HCT116 (cell line): ENCODE measurements at regions not wholly inside any gene's neighbourhood (a gene's known extent, or its start where the extent isn't known, plus 50 kb on each side); places are given as distances from the start of the nearest gene placed in this dataset.

Experiments used
- ATAC-seq: fragments of 200-7000 bp; cut with Tn5 transposase; 2 replicates; pipeline ENCODE4 v1.9.1; 2020; ENCODE audit warnings: mild to moderate bottlenecking, moderate library complexity
- BruUV-seq: library from RNA; stranded (reverse); fragments of 400-500 nt; replicated peaks from 2 replicates; lab custom pipeline; 2021; lab: Mats Ljungman, UMichigan
- CTCF ChIA-PET: fragments of 300-600 bp; sonication (Branson Sonifier 250); formaldehyde crosslinking; loops from one replicate; lab custom pipeline; 2021; ENCODE audit warnings: antibody characterized with exemption; lab: Charles Lee
- POLR2A ChIA-PET: fragments of 300-600, 350-600 bp; sonication (Branson Sonifier 250); formaldehyde crosslinking; loops from one replicate; lab custom pipeline; 2021; ENCODE audit warnings: antibody characterized with exemption; lab: Charles Lee
- RAD21 ChIA-PET, 2 experiments: fragments of 300-600 bp; sonication (Branson Sonifier 250); formaldehyde crosslinking; loops; one replicate each; lab custom pipeline; 2023; ENCODE audit warnings: low total read pairs in 2 of 2; ENCODE audit not compliant: uncharacterized antibody in 2 of 2, unreplicated experiment in 2 of 2, low non-redundant PET in 1 of 2; lab: Charles Lee
- DNase-seq: peaks from one replicate; pipeline ENCODE4 v3.0.0-alpha.2; 2010; ENCODE audit warnings: low read depth, low spot score
- H2AFZ ChIP-seq: fragments of 200-600 bp; shearing (Covaris generic), sonication (generic); 2 replicates; pipeline ENCODE4 v1.6.1; 2017; ENCODE audit warnings: low read depth, mixed run types, mixed read lengths, antibody characterized with exemption, low read length; ENCODE audit not compliant: poor library complexity, severe bottlenecking
- H3K27ac ChIP-seq: 2 replicates; pipeline ENCODE4 v1.5.1; 2012; ENCODE audit warnings: low read depth, low read length
- H3K27me3 ChIP-seq: fragments of 200-600 bp; sonication (generic); 2 replicates; pipeline ENCODE4 v1.6.1; 2016; ENCODE audit warnings: mixed run types, low read length, mixed read lengths; ENCODE audit not compliant: insufficient read depth
- H3K36me3 ChIP-seq, 2 experiments: fragments of 200-500 bp in 1 of 2; fragments of 200-600 bp in 1 of 2; sonication (Bioruptor generic) in 1 of 2; sonication (generic) in 1 of 2; 2 replicates each; pipeline versions ENCODE4 v1.5.1 to v1.6.1; 2014 to 2016; ENCODE audit warnings: low read length in 2 of 2, inconsistent platforms in 1 of 2, mixed read lengths in 1 of 2, mixed run types in 1 of 2; ENCODE audit not compliant: insufficient read depth in 2 of 2, control insufficient read depth in 1 of 2
- H3K4me1 ChIP-seq, 2 experiments: fragments of 200-600 bp in 1 of 2; sonication (generic) in 1 of 2; 2 replicates each; pipeline versions ENCODE4 v1.5.1 to v1.6.1; 2012 to 2017; ENCODE audit warnings: low read length in 2 of 2, inconsistent platforms in 1 of 2, mild to moderate bottlenecking in 1 of 2, mixed read lengths in 1 of 2, mixed run types in 1 of 2, moderate library complexity in 1 of 2; ENCODE audit not compliant: insufficient read depth in 2 of 2, control insufficient read depth in 1 of 2
- H3K4me2 ChIP-seq: fragments of 200-600 bp; sonication (generic); 2 replicates; pipeline ENCODE4 v1.6.1; 2017; ENCODE audit warnings: mixed run types, low read length, mixed read lengths
- H3K4me3 ChIP-seq, 2 experiments: fragments of 200-600 bp in 1 of 2; sonication (generic) in 1 of 2; replicated peaks in 1 of 2; 2 replicates each; pipeline ENCODE4 v1.5.1; 2011 to 2016; ENCODE audit warnings: low read length in 2 of 2, control low read depth in 1 of 2, low read depth in 1 of 2, mild to moderate bottlenecking in 1 of 2, mixed read lengths in 1 of 2, mixed run types in 1 of 2
- H3K79me2 ChIP-seq: fragments of 200-600 bp; sonication (generic); 2 replicates; pipeline ENCODE4 v1.6.1; 2017; ENCODE audit warnings: mild to moderate bottlenecking, mixed run types, low read length, moderate library complexity, mixed read lengths; ENCODE audit not compliant: insufficient read depth
- H3K9ac ChIP-seq: fragments of 200-600 bp; sonication (generic); 2 replicates; pipeline ENCODE4 v1.6.1; 2016; ENCODE audit warnings: low read length, mixed read lengths
- H3K9me2 ChIP-seq: fragments of 200-600 bp; sonication (generic), shearing (Covaris generic); 2 replicates; pipeline ENCODE4 v1.6.1; 2017; ENCODE audit warnings: mixed run types, mild to moderate bottlenecking, moderate library complexity; ENCODE audit not compliant: insufficient read depth
- H3K9me3 ChIP-seq, 2 experiments: fragments of 200-500 bp in 1 of 2; fragments of 200-600 bp in 1 of 2; sonication (Bioruptor generic) in 1 of 2; sonication (generic) in 1 of 2; 2 replicates each; pipeline ENCODE4 v1.6.1; 2014 to 2017; ENCODE audit warnings: low read length in 2 of 2, mixed read lengths in 2 of 2, inconsistent platforms in 1 of 2, low read depth in 1 of 2, mild to moderate bottlenecking in 1 of 2, mixed run types in 1 of 2, moderate library complexity in 1 of 2; ENCODE audit not compliant: control insufficient read depth in 1 of 2, insufficient read depth in 1 of 2
- H4K20me1 ChIP-seq: fragments of 200-600 bp; sonication (generic), shearing (Covaris generic); 2 replicates; pipeline ENCODE4 v1.6.1; 2017; ENCODE audit warnings: mixed run types, mild to moderate bottlenecking, moderate library complexity; ENCODE audit not compliant: insufficient read depth
- CBX3 ChIP-seq: IDR thresholded peaks from 2 replicates; pipeline ENCODE4 v1.6.1; 2012; ENCODE audit warnings: low read depth
- CEBPB ChIP-seq: IDR thresholded peaks from 2 replicates; pipeline ENCODE4 v1.6.1; 2012; ENCODE audit warnings: low read depth
- CTCF ChIP-seq, 3 experiments: fragments of 200-600 bp in 1 of 3; sonication (generic) in 1 of 3; IDR thresholded peaks in 2 of 3; conservative IDR thresholded peaks in 1 of 3; 2 replicates each; pipeline ENCODE4 v1.5.1; 2012 to 2017; ENCODE audit warnings: low read depth in 2 of 3, low read length in 2 of 3, antibody characterized with exemption in 1 of 3, borderline replicate concordance in 1 of 3, control low read depth in 1 of 3, mild to moderate bottlenecking in 1 of 3, mixed read lengths in 1 of 3, mixed run types in 1 of 3, moderate library complexity in 1 of 3; ENCODE audit not compliant: insufficient read depth in 1 of 3
- EZH2 ChIP-seq: fragments of 200-600 bp; sonication (generic); IDR thresholded peaks from 2 replicates; pipeline ENCODE4 v1.6.1; 2017; ENCODE audit warnings: antibody characterized with exemption, mixed run types
- POLR2A ChIP-seq: IDR thresholded peaks from 2 replicates; pipeline ENCODE4 v1.7.0; 2011; ENCODE audit warnings: borderline replicate concordance; ENCODE audit not compliant: insufficient read depth, insufficient read length; ENCODE audit errors: extremely low read depth
- RAD21 ChIP-seq: IDR thresholded peaks from 2 replicates; pipeline ENCODE4 v1.6.1; 2012; ENCODE audit warnings: low read depth, mild to moderate bottlenecking
- SIN3A ChIP-seq: IDR thresholded peaks from 2 replicates; pipeline ENCODE4 v1.6.1; 2012; ENCODE audit warnings: low read depth
- ZNF274 ChIP-seq: fragments of 200-500 bp; sonication (Bioruptor generic); IDR thresholded peaks from 2 replicates; pipeline ENCODE4 v1.6.1; 2014; ENCODE audit warnings: mild to moderate bottlenecking, low read depth, low read length, inconsistent platforms
- intact Hi-C: fragments of 100-400 bp; cut with micrococcal nuclease; formaldehyde crosslinking; loops from 2 replicates; pipeline ENCODE4 v1.10.0; 2022
- TF ChIP-seq, protein P1 (sequence below): IDR thresholded peaks from 2 replicates; pipeline ENCODE4 v1.6.1; 2012; ENCODE audit warnings: low read depth

GRCh38 chr12:102300824-102301461, 103.3 kb upstream of the PMCH start:
- no peaks in the 10 kb centered on the region for H3K9me3 ChIP-seq
- CTCF ChIA-PET, result interaction anchor here (1.0 kb wide), 1 partner anchor 14 kb away, joined by 3 read pairs; no protein-coding TSS in a partner anchor
- peak; percentile 99 for ATAC-seq
- no peak overlapping the region for H3K4me3 ChIP-seq
- H3K27me3 ChIP-seq, result no peaks in the 10 kb centered on the region
- H4K20me1 ChIP-seq, result no peaks in the 10 kb centered on the region
- DNase-seq, result peak; percentile 53
- H3K4me2 ChIP-seq, result no peak overlapping the region
- H2AFZ ChIP-seq, result no peak overlapping the region
- no peaks in the 10 kb centered on the region for H3K9me2 ChIP-seq
- RAD21 ChIA-PET, result no interaction called here
- intact Hi-C loops, result loop anchor here (5.0 kb wide), 1 partner anchor 181 kb away; the partner anchor contains the start of gene IGF1
- H3K27ac ChIP-seq, result no peak overlapping the region
- no peaks in the 10 kb centered on the region for H3K36me3 ChIP-seq
- POLR2A ChIA-PET, result no interaction called here
- H3K79me2 ChIP-seq, result no peaks in the 10 kb centered on the region
- BruUV-seq, result no TSS peak
- TF ChIP-seq CTCF (IDR thresholded peaks at IDR 0.05 in 2 of 3, conservative IDR thresholded peaks at IDR 0.05 in 1 of 3; ENCODE audit: borderline replicate concordance in 1 of 3, insufficient read depth in 1 of 3, low read depth in 2 of 3, low read length in 2 of 3) (peak; percentile 39 to 65 (median 44); a peak in 4 of 6 replicates), RAD21 (peak; percentile 60), SIN3A (no peak), CBX3 (peak; percentile 49; the same call in 1 of the 2 replicates), CEBPB (0 out of 2 replicates have a peak, but pooled peaks have one; percentile 18)
- H3K9ac ChIP-seq, result no peak overlapping the region
- no peaks in the 10 kb centered on the region for H3K4me1 ChIP-seq

- no peak overlapping the region for H3K4me3 ChIP-seq
- no peaks in the 10 kb centered on the region for H3K9me3 ChIP-seq
- DNase-seq, result no peak
- CTCF ChIA-PET, result no interaction called here
- H3K79me2 ChIP-seq, result no peaks in the 10 kb centered on the region
- RAD21 ChIA-PET, result no interaction called here
- intact Hi-C loops, result loop anchor here (5.0 kb wide), 1 partner anchor 183 kb away; the partner anchor contains the start of gene IGF1
- TF ChIP-seq ZNF274, result no peak
- TF ChIP-seq, protein P1, sequence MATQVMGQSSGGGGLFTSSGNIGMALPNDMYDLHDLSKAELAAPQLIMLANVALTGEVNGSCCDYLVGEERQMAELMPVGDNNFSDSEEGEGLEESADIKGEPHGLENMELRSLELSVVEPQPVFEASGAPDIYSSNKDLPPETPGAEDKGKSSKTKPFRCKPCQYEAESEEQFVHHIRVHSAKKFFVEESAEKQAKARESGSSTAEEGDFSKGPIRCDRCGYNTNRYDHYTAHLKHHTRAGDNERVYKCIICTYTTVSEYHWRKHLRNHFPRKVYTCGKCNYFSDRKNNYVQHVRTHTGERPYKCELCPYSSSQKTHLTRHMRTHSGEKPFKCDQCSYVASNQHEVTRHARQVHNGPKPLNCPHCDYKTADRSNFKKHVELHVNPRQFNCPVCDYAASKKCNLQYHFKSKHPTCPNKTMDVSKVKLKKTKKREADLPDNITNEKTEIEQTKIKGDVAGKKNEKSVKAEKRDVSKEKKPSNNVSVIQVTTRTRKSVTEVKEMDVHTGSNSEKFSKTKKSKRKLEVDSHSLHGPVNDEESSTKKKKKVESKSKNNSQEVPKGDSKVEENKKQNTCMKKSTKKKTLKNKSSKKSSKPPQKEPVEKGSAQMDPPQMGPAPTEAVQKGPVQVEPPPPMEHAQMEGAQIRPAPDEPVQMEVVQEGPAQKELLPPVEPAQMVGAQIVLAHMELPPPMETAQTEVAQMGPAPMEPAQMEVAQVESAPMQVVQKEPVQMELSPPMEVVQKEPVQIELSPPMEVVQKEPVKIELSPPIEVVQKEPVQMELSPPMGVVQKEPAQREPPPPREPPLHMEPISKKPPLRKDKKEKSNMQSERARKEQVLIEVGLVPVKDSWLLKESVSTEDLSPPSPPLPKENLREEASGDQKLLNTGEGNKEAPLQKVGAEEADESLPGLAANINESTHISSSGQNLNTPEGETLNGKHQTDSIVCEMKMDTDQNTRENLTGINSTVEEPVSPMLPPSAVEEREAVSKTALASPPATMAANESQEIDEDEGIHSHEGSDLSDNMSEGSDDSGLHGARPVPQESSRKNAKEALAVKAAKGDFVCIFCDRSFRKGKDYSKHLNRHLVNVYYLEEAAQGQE, result no peak
- no peak for TF ChIP-seq EZH2
- TF ChIP-seq POLR2A, result no peak
- TF ChIP-seq SIN3A, result no peak
- no peak for TF ChIP-seq CEBPB
- TF ChIP-seq, all 23 proteins: peak for 0
- no peak overlapping the region for H3K4me2 ChIP-seq
- no peak for ATAC-seq
- POLR2A ChIA-PET, result no interaction called here
- H3K27me3 ChIP-seq, result no peaks in the 10 kb centered on the region
- no peaks in the 10 kb centered on the region for H3K4me1 ChIP-seq
- H4K20me1 ChIP-seq, result no peaks in the 10 kb centered on the region
- no peaks in the 10 kb centered on the region for H3K36me3 ChIP-seq
- H2AFZ ChIP-seq, result no peak overlapping the region
- no TSS peak for BruUV-seq
- no peak overlapping the region for H3K27ac ChIP-seq
- no peak overlapping the region for H3K9ac ChIP-seq
- no peaks in the 10 kb centered on the region for H3K9me2 ChIP-seq
These were observed 102.1 kb upstream of the PMCH start for GRCh38 chr12:102299731-102300130.
